ENCODE measurements at regions not wholly inside any gene's neighbourhood (a gene's known extent, or its start where the extent isn't known, plus 50 kb on each side); places are given as distances from the start of the nearest gene placed in this dataset.

DNA sequence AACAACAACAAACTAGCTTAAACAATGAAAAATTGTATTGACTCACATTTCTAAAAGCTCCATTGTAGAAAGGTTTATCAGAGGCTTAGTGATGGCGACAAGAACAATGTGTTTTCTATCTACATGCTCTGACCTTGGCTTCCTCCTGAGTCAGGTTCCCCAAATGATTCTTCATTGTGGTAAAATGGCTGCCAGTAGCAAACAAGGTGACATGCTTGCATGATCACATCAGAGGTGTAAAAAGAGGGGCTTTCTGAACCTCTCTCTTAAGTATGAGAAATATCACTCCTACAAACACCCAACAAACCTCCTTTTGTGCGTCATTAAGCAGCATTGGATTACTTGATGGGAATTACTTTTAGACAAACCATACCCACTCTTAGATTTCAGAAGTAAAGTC is 252.4 kb upstream of the SYT1 start:
- TF ChIP-seq CTCF (IDR thresholded peaks at IDR 0.05; ENCODE audit: low read depth, low read length, missing control alignments) = no peak
- no peak overlapping the region for H3K4me3 ChIP-seq (ENCODE audit: low read depth, low read length)
- no peak for DNase-seq (ENCODE audit: low read depth)

DNA sequence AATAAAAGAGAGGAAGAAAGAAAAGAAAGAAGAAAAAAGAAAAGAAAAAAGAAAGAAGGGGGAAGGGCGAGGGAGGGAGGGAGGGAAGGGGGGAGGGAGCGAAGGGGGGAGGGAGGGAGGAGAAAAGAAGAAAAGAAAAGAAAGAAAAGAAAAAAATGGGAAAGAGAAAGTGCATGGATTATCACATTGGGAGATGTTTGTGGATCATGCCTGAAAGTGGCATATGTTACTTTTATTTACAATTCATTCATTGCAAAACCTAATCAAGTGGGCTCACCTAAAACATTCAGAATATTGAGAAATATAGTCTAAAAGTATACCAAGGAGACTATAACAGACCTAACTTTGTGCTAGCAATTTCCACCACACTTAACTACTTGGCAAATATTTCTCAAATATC is 246.9 kb upstream of the SYT1 start:
- no peak overlapping the region for H3K4me3 ChIP-seq (ENCODE audit: low read depth, low read length)
- no peak for TF ChIP-seq CTCF (IDR thresholded peaks at IDR 0.05; ENCODE audit: low read depth, low read length, missing control alignments)
- no peak for DNase-seq (ENCODE audit: low read depth)

DNA sequence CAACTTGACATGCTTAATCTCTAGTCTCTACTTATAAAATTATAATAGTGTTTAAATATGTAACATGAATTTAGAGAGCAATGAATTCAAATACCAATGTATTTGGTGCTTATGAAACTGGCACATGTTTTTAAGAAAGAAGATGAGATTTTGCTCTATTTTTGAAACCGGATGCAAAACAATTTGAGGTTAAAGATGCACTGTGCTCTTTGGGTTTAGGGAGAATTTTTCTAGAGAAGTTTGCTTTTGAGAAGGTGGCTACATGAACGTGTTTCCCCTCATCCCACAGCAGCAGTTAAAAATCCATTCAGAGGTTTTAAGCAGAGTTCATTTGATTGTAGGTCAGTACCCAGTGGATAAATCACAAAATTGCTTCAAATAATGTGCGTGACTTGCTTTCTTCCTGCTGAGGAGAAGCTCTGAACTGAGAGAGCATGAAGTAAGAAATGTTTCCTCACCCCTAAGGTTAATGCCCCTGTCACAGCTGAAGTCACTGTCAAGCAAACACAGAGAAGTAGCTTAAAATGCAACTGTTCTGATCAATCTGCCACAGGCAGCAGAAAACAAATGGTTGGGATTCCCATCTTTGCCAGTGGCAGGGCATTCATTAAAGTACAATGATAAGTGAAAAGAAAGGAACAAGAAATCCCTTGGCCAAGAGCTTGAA is 241.9 kb upstream of the SYT1 start:
- no peak for DNase-seq (ENCODE audit: low read depth)
- no peak overlapping the region for H3K4me3 ChIP-seq (ENCODE audit: low read depth, low read length)
- no peak for TF ChIP-seq CTCF (IDR thresholded peaks at IDR 0.05; ENCODE audit: low read depth, low read length, missing control alignments)

DNA sequence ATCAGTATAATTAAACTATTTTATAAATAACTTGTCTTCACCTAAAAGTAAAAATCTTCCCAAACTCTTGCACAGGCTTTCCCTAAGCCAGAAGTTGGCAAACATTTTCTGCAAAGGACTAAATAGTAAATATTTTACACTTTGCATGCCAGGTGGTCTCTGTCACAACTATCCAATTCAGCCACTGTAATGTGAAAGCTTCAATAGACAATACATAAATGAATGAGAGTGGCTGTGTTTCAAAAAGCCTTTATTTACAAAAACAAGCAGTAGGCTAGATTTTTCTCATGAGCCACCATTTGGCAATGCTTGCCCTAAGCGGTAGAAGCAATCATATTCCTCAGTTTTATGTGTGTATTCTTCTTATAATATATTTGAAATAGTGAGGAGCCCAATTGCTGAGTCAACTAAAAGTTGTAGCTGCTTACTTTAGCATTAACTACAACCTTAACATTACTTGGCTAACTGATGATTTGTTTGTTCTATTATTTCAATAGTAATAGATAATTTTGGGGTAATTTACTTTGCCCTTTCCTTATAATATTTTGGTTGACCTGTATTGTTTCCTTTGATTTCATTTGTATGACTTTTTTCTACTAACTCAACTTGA is 236.0 kb upstream of the SYT1 start:
- no peak for TF ChIP-seq CTCF (IDR thresholded peaks at IDR 0.05; ENCODE audit: low read depth, low read length, missing control alignments)
- no peak for DNase-seq (ENCODE audit: low read depth)
- H3K4me3 ChIP-seq (ENCODE audit: low read depth, low read length) = no peak overlapping the region

- DNase-seq (ENCODE audit: low read depth) = no peak
- TF ChIP-seq CTCF (IDR thresholded peaks at IDR 0.05; ENCODE audit: low read depth, low read length, missing control alignments) = no peak
- no peak overlapping the region for H3K4me3 ChIP-seq (ENCODE audit: low read depth, low read length)
Observed at GRCh38 chr12:78636231-78636855, 228.2 kb upstream of the SYT1 start.

GRCh38 chr12:78641837-78642423 is 222.6 kb upstream of the SYT1 start:
- DNase-seq (ENCODE audit: low read depth) = no peak
- TF ChIP-seq CTCF (IDR thresholded peaks at IDR 0.05; ENCODE audit: low read depth, low read length, missing control alignments) = no peak
- no peak overlapping the region for H3K4me3 ChIP-seq (ENCODE audit: low read depth, low read length)
